Lower lobe of right lung (tissue), 2 donors: ENCODE measurements at regions not wholly inside any gene's neighbourhood (a gene's known extent, or its start where the extent isn't known, plus 50 kb on each side); places are given as distances from the start of the nearest gene placed in this dataset.

Source experiments
- ATAC-seq, 2 donors: fragments of 200-7000 bp; cut with Tn5 transposase; one replicate each; pipeline ENCODE4 v1.9.1; 2020 to 2022; ENCODE audit warnings: mild to moderate bottlenecking in 2 of 2, moderate library complexity in 2 of 2
- DNase-seq: peaks from one replicate; pipeline ENCODE4 v3.0.0-alpha.2; 2020
- H3K27ac ChIP-seq: fragments of 200-600 bp; one replicate; pipeline ENCODE4 v1.8.0; 2022
- H3K27me3 ChIP-seq: fragments of 200-600 bp; one replicate; pipeline ENCODE4 v1.8.0; 2022; ENCODE audit warnings: low read depth
- H3K36me3 ChIP-seq: fragments of 200-600 bp; one replicate; pipeline ENCODE4 v1.8.0; 2022; ENCODE audit warnings: mild to moderate bottlenecking
- H3K4me1 ChIP-seq: fragments of 200-600 bp; one replicate; pipeline ENCODE4 v1.8.0; 2022
- H3K4me3 ChIP-seq: fragments of 200-600 bp; one replicate; pipeline ENCODE4 v1.8.0; 2022; ENCODE audit warnings: mild to moderate bottlenecking
- H3K9me3 ChIP-seq: fragments of 200-600 bp; one replicate; pipeline ENCODE4 v1.8.0; 2022
- intact Hi-C: fragments of 100-400 bp; cut with DNase I; formaldehyde crosslinking; loops from one replicate; pipeline ENCODE4 v1.11.0; 2022
- TF ChIP-seq, protein P1 (sequence below): fragments of 200-600 bp; IDR thresholded peaks from one replicate; pipeline ENCODE4 v1.8.0; 2022; ENCODE audit warnings: antibody characterized with exemption, mild to moderate bottlenecking
- donor health status: DM: no; HTN: yes; CAD: no; lungs with severe emphysema.

DNA sequence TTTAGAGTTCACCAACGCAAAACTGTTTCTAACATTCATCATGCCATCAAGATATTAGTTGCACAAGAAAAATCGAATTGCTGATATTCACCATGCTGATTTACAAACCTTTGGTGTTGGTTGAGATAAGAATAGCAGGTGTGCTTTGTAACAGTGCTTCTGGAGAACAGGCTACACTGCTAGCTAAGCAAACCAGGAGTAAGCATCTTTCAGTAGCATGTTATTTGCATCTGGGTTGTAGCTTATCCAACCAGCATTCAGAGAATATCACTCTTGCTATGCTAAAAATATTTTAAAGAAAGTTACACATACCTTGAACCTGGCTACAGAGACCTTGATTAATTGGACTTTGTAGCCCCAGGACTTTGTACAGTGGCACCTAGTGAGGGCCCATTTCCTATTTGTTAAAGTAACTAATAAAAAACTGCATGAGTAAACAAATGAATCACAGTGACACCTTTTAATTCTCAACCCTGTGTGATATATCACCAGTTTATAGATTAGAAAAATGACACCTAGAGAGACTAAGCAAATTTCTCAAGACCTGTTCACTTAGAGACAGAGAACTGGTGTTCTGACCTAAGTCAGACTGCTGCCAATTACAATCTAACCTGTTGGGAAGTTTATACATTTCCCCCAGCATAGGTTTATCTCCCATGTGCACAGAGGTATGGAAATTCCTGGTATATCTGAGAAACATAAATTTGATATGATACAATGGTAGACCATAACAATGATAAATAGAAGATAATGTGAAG lies 435.5 kb upstream of the TGFBR2 start:
- no peaks in the 10 kb centered on the region for H3K27me3 ChIP-seq
- ATAC-seq (no peak), DNase-seq (no peak)
- no peak overlapping the region for H3K27ac ChIP-seq
- intact Hi-C loops: no loop called here
- no peaks in the 10 kb centered on the region for H3K9me3 ChIP-seq
- no peak overlapping the region for H3K4me3 ChIP-seq
- no peaks in the 10 kb centered on the region for H3K36me3 ChIP-seq
- no peaks in the 10 kb centered on the region for H3K4me1 ChIP-seq
- TF ChIP-seq, protein P1, sequence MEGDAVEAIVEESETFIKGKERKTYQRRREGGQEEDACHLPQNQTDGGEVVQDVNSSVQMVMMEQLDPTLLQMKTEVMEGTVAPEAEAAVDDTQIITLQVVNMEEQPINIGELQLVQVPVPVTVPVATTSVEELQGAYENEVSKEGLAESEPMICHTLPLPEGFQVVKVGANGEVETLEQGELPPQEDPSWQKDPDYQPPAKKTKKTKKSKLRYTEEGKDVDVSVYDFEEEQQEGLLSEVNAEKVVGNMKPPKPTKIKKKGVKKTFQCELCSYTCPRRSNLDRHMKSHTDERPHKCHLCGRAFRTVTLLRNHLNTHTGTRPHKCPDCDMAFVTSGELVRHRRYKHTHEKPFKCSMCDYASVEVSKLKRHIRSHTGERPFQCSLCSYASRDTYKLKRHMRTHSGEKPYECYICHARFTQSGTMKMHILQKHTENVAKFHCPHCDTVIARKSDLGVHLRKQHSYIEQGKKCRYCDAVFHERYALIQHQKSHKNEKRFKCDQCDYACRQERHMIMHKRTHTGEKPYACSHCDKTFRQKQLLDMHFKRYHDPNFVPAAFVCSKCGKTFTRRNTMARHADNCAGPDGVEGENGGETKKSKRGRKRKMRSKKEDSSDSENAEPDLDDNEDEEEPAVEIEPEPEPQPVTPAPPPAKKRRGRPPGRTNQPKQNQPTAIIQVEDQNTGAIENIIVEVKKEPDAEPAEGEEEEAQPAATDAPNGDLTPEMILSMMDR: no peak

GRCh38 chr3:30174357-30174756 lies 432.0 kb upstream of the TGFBR2 start:
- H3K4me3 ChIP-seq: no peak overlapping the region
- ATAC-seq: no peak
- H3K27me3 ChIP-seq: no peaks in the 10 kb centered on the region
- no peaks in the 10 kb centered on the region for H3K4me1 ChIP-seq
- no peak for DNase-seq
- no peaks in the 10 kb centered on the region for H3K36me3 ChIP-seq
- TF ChIP-seq, protein P1: no peak
- intact Hi-C loops: no loop called here
- H3K9me3 ChIP-seq: no peaks in the 10 kb centered on the region
- no peak overlapping the region for H3K27ac ChIP-seq

DNA sequence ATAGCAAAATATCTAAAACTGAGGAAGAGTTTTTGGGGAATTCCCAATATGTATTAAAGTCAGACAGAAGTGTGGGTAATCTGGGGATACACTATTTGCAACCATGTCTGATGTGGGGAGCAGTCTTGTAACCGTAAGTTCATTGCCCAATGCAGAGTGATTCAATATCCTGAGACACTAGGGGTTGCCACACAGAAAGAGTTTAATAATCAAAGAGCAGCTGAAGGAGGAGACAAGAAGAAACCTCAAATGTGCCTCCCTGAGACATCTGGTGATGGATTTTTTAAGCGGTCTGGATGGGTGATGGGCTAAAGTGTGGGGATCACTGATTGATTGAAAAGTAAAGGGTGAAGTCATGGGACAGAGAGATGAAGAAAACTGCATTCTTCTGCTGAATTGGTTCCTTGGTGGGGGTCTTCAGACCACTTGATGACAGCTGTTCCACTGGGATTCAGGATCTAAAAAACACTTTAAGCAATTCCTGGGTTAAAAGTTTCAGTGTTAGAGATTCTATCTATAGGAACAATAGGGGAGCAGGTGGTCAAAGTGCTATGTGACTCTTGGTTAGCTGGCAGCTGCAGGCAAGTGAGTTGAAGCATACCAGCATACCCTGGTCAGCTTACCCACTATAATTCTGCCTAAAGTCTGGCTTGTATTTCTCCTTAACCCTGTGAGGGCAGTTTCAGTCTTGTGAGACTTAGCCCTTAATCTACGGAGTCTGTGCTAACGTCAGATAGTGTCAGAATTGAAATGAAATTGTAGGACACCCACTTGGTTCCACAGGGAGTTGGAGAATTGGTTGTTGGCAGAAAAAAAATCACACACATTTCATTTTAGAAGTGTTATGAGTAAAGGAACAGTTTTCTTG lies 425.9 kb upstream of the TGFBR2 start:
- H3K27ac ChIP-seq: no peak overlapping the region
- H3K4me3 ChIP-seq: no peak overlapping the region
- H3K9me3 ChIP-seq: no peaks in the 10 kb centered on the region
- no peaks in the 10 kb centered on the region for H3K27me3 ChIP-seq
- TF ChIP-seq, protein P1: no peak
- ATAC-seq (no peak), DNase-seq (no peak)
- intact Hi-C loops: no loop called here
- no peaks in the 10 kb centered on the region for H3K4me1 ChIP-seq
- no peaks in the 10 kb centered on the region for H3K36me3 ChIP-seq

DNA sequence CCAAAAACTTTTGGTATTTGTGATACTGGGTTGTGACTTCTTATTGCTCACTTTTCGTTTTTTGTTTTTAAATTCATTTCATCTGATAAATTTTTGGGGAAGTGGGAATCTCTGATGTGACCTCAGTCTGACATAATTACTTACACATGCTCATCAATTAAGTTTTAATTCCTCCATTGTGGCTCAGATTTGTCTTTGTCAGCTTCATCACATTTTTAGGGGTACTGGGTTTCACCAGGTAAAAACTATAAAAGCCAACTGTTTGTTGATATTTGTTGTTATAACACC lies 425.3 kb upstream of the TGFBR2 start:
- intact Hi-C loops: no loop called here
- no peaks in the 10 kb centered on the region for H3K4me1 ChIP-seq
- TF ChIP-seq, protein P1: no peak
- DNase-seq: no peak
- no peak overlapping the region for H3K4me3 ChIP-seq
- no peaks in the 10 kb centered on the region for H3K36me3 ChIP-seq
- no peaks in the 10 kb centered on the region for H3K9me3 ChIP-seq
- no peak for ATAC-seq
- H3K27me3 ChIP-seq: no peaks in the 10 kb centered on the region
- H3K27ac ChIP-seq: no peak overlapping the region

- no peaks in the 10 kb centered on the region for H3K36me3 ChIP-seq
- DNase-seq: no peak
- H3K27me3 ChIP-seq: no peaks in the 10 kb centered on the region
- ATAC-seq: no peak
- H3K27ac ChIP-seq: no peak overlapping the region
- no peaks in the 10 kb centered on the region for H3K9me3 ChIP-seq
- intact Hi-C loops: no loop called here
- H3K4me3 ChIP-seq: no peak overlapping the region
- no peaks in the 10 kb centered on the region for H3K4me1 ChIP-seq
- TF ChIP-seq, protein P1: no peak
Measured at GRCh38 chr3:30181581-30181980, 424.8 kb upstream of the TGFBR2 start.
